ENCODE measurements at regions not wholly inside any gene's neighbourhood (a gene's known extent, or its start where the extent isn't known, plus 50 kb on each side); places are given as distances from the start of the nearest gene placed in this dataset.
A peak's percentile ranks its signal among the peaks of the same experiment; 100 is the strongest.

GRCh38 chr2:72010647-72011369, 136.9 kb downstream of the CYP26B1 start:
- Histone ChIP-seq H4K20me1 (ENCODE audit: insufficient read depth, low read length) (no peaks in the 10 kb centered on the region), H3K4me1 (ENCODE audit: insufficient read depth, low read length) (no peaks in the 10 kb centered on the region), H3K4me3 (replicated peaks in 1 of 3; ENCODE audit: insufficient read depth in 1 of 3, low read depth in 2 of 3, low read length in 3 of 3) (no peak overlapping the region), H3K9me3 (ENCODE audit: low read length) (no peaks in the 10 kb centered on the region), H2AFZ (ENCODE audit: low read length) (no peak overlapping the region), H3K27me3 (ENCODE audit: control insufficient read depth in 1 of 2, insufficient read depth in 2 of 2, low read length in 2 of 2) (peaks cover 8 to 50% of the 10 kb centered on the region in 2 experiments), H3K79me2 (ENCODE audit: insufficient read depth, low read length) (no peaks in the 10 kb centered on the region), H3K36me3 (replicated peaks in 1 of 2; ENCODE audit: control insufficient read depth in 1 of 2, insufficient read depth in 2 of 2, low read length in 2 of 2) (no peaks in the 10 kb centered on the region), H3K27ac (ENCODE audit: extremely low read length, insufficient read depth, low read length) (no peak overlapping the region), H3K9ac (ENCODE audit: insufficient read depth, low read depth, low read length) (no peak overlapping the region), H3K4me2 (ENCODE audit: low read depth, low read length) (no peak overlapping the region)
- intact Hi-C loops (cut with micrococcal nuclease; ENCODE audit: unreplicated experiment) (no loop called here), in situ Hi-C loops (cut with HindIII; ENCODE audit: extremely low pct_ligation_motif_present, low pct_unique_long_range_greater_than_20kb) (no loop called here)
- CTCF ChIA-PET (ENCODE audit: low intra/inter-chr PET ratio, low total read pairs) = no interaction called here
- FAIRE-seq (no peak), ATAC-seq (no peak), DNase-seq (ENCODE audit: low spot score) (no peak)
- TF ChIP-seq MTA1 (CRISPR knock-in tag; IDR thresholded peaks at IDR 0.05; ENCODE audit: borderline replicate concordance) (no peak), NFKB2 (CRISPR knock-in tag; IDR thresholded peaks at IDR 0.05; ENCODE audit: borderline replicate concordance) (no peak), TCF7L2 (IDR thresholded peaks at IDR 0.05; ENCODE audit: low read depth, low read length) (no peak), ZNF121 (CRISPR knock-in tag; IDR thresholded peaks at IDR 0.05) (no peak), TBX2 (CRISPR knock-in tag; IDR thresholded peaks at IDR 0.05; ENCODE audit: borderline replicate concordance) (no peak), CEBPB (IDR thresholded peaks at IDR 0.05; ENCODE audit: borderline replicate concordance, low read depth, low read length) (0 out of 2 replicates have a peak, but pooled peaks have one; percentile 57), RFX3 (CRISPR knock-in tag; IDR thresholded peaks at IDR 0.05) (no peak), PLRG1 (conservative IDR thresholded peaks at IDR 0.05) (0 out of 2 replicates have a peak, but pooled peaks have one; percentile 78)
- WGBS (ENCODE audit: low lambda C conversion rate) = 24% methylated on average over 13 of the region's 13 CpGs
- POLR2A ChIA-PET = no interaction called here
- no TSS peak for BruUV-seq (replicated peaks)

GRCh38 chr2:72008608-72009007, 139.1 kb downstream of the CYP26B1 start:
- H3K9ac ChIP-seq (ENCODE audit: insufficient read depth, low read depth, low read length) = no peak overlapping the region
- 46% methylated on average over 10 of the region's 10 CpGs for WGBS (ENCODE audit: low lambda C conversion rate)
- H3K4me1 ChIP-seq (ENCODE audit: insufficient read depth, low read length) = no peaks in the 10 kb centered on the region
- ATAC-seq = no peak
- H3K36me3 ChIP-seq (replicated peaks in 1 of 2; ENCODE audit: control insufficient read depth in 1 of 2, insufficient read depth in 2 of 2, low read length in 2 of 2) = no peaks in the 10 kb centered on the region
- no peaks in the 10 kb centered on the region for H3K9me3 ChIP-seq (ENCODE audit: low read length)
- DNase-seq (ENCODE audit: low spot score) = no peak
- intact Hi-C loops (cut with micrococcal nuclease; ENCODE audit: unreplicated experiment) = no loop called here
- no peak overlapping the region for H3K4me3 ChIP-seq (replicated peaks in 1 of 3; ENCODE audit: insufficient read depth in 1 of 3, low read depth in 2 of 3, low read length in 3 of 3)
- no peak for FAIRE-seq
- POLR2A ChIA-PET = no interaction called here
- in situ Hi-C loops (cut with HindIII; ENCODE audit: extremely low pct_ligation_motif_present, low pct_unique_long_range_greater_than_20kb) = no loop called here
- no peak overlapping the region for H2AFZ ChIP-seq (ENCODE audit: low read length)
- H3K27ac ChIP-seq (ENCODE audit: extremely low read length, insufficient read depth, low read length) = no peak overlapping the region
- peaks cover 7 to 69% of the 10 kb centered on the region in 2 experiments; a peak in 4 of 5 replicates for H3K27me3 ChIP-seq (ENCODE audit: control insufficient read depth in 1 of 2, insufficient read depth in 2 of 2, low read length in 2 of 2)
- no peaks in the 10 kb centered on the region; the same call in 1 of the 2 replicates for H4K20me1 ChIP-seq (ENCODE audit: insufficient read depth, low read length)
- CTCF ChIA-PET (ENCODE audit: low intra/inter-chr PET ratio, low total read pairs) = no interaction called here
- no peaks in the 10 kb centered on the region for H3K79me2 ChIP-seq (ENCODE audit: insufficient read depth, low read length)
- H3K4me2 ChIP-seq (ENCODE audit: low read depth, low read length) = no peak overlapping the region
- BruUV-seq (replicated peaks) = no TSS peak
- TF ChIP-seq ZNF276 (CRISPR knock-in tag; IDR thresholded peaks at IDR 0.05; ENCODE audit: low read depth) (no peak), EP300 (IDR thresholded peaks at IDR 0.05; ENCODE audit: low read depth in 2 of 2, low read length in 2 of 2) (no peak), EP300 (CRISPR knock-in tag; IDR thresholded peaks at IDR 0.05; ENCODE audit: borderline replicate concordance) (no peak), ZNF580 (CRISPR knock-in tag; IDR thresholded peaks at IDR 0.05; ENCODE audit: borderline replicate concordance, low read depth) (no peak), ZNF510 (CRISPR knock-in tag; IDR thresholded peaks at IDR 0.05; ENCODE audit: low read depth) (no peak), FOXA3 (CRISPR knock-in tag; IDR thresholded peaks at IDR 0.05) (no peak), ZNF382 (CRISPR knock-in tag; IDR thresholded peaks at IDR 0.05; ENCODE audit: borderline replicate concordance) (no peak), E2F2 (CRISPR knock-in tag; IDR thresholded peaks at IDR 0.05; ENCODE audit: borderline replicate concordance) (no peak), SP140L (CRISPR knock-in tag; IDR thresholded peaks at IDR 0.05; ENCODE audit: borderline replicate concordance) (no peak)

Data from HepG2 (cell line).